ENCODE measurements at regions not wholly inside any gene's neighbourhood (a gene's known extent, or its start where the extent isn't known, plus 50 kb on each side); places are given as distances from the start of the nearest gene placed in this dataset.

DNA sequence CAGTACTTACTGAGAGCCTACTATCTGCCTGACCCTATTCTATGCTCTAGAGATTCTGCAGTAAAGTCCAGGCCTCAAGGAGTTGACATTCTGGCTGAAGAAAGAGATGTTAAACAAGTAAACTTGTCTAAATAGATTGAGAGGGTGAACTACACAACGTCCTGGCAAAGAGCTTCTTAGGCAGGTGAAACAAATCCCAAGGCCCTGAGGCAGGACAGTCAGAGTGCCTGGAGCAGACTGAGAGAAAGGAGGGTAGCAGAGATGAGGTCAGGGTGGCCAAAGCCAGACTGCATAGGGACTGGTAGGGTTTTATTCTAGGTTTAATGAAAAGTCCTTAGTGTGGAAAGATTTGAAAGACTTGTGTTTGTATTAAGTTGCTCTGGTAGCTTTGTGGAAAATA lies 84.5 kb upstream of the ATP11B start:
- DNase-seq, result no peak

DNA sequence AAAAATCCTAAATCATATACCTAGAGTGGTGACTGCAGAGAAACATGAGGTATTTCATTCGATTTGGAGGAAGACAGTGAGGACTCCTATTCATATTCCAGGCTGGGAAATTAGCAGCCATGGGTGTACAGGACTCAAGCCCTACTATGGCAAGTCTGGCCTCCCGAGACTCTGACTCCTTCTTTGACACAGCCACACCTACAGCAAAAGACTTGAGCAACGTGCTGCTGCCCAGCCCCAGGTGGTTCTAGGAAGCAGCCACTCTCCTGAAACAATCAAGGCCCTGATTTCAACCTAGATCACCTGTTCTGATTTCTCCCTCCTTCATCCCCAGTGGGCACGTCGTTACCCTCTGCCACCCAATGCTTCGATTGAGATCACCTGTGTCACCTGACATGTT lies 84.0 kb upstream of the ATP11B start:
- no peak for DNase-seq

DNA sequence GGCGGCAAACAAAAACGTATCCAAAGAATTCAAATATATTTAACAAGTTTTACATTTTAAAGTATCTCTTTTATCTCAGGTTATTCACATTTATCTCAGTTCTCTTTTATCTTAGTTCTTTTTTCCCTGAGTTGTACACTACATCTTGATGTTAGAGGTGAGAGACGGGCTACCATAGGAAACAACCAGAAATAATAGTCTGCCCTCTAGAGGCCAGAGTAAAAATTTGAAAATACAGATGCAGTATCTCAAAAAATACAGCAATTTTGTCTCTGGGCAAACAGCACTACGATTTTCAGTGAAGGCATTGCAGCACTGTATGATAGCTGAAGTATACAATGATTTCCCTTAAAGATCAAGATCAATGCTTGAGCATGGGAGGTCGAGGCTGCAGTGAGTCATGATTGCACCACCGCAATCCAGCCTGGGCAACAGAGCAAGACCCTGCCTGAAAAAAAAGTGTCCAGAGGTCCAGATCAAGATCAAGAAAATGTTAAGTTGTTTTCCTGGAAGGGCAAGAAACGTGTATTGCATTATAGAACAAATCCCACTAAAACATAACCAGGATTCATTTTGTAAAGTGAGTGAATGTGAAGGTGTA lies 82.6 kb upstream of the ATP11B start:
- DNase-seq, result no peak

DNA sequence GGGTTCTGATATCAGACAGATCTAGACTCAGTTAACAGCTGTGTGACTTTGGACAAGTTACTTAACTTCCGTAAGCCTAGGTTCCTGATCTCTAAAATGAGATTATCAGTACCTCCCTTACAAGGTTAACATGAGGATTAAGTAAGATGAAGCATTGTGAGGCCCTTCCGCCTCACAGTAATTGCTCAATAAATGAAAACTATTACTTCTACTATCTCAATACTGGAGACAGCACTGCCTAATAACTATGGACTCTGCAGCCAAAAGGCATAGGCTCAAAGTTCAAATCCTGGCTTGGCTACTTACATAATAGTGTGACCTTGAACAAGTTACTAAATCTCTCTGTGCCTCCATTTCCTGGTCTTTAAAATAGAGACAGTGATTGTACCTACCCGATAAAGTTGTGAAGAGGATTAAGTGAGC lies 82.0 kb upstream of the ATP11B start:
- no peak for DNase-seq

DNA sequence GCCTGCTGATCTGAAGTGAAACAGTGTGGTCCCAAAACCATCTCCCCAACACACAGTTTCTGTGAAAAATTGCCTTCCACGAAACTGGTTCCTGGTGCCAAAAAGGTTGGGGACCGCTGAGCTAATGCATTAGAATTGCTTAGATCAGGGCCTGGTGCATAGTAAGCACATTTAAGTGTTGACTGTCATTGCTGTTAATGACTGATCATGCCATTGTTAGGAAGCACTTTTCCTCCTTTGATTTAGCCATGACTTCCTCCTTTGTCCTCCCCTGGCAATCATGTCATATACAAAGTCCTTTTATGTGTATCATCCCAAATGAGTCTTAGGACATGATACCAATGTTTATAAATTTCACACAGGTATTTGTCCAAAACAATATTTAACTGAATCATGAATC lies 81.5 kb upstream of the ATP11B start:
- no peak for DNase-seq

DNA sequence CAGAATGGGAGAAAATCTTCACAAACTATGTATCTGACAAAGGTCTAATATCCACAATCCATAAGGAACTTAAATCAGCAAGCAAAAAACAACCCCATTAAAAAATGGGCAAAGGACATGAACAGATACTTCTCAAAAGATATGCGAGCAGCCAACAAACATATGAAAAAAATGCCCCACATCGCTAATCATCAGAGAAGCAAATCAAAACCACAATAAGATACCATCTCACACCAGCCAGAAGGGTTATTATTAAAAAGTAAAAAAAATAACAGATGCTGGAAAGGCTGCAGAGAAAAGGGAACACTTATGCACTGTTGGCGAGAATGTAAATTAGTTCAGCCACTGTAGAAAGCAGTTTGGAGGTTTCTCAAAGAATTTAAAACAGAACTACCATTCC lies 80.2 kb upstream of the ATP11B start:
- DNase-seq, result no peak

DNA sequence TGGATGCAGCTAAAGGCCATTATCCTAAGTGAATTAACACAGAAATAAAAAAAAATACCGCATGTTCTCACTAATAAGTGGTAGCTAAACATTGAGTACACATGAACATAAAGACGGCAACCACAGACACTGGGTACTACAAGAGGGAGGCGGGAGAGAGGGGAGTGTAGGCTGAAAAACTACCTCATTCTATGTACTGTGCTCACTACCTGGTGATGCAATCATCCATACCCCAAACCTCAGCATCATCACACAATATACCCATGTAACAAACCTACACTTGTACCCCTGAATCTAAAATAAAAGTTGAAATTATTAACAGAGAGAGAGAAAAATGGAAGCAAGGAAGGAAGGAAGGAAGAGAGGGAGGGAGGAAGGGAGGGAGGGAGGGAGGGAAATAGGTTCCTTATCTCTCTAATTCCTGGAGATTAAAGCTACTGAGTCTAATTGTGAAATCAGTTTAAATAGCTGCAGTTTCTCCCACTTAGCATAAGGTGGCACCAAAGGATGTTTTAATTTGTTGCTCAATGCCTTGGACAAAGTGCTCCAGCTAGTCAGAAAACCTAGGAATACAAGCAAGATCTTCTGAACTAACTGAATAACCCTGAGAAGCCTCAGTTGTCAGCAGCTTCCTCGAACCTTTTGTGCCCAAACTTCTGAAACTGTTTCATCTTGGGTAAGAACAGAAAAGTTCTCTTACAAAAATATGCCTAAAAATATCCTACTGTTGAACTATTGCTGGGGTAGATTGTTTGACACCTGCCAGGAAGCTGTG lies 79.4 kb upstream of the ATP11B start:
- DNase-seq, result peak in 1 of 2 experiments; percentile 1

DNA sequence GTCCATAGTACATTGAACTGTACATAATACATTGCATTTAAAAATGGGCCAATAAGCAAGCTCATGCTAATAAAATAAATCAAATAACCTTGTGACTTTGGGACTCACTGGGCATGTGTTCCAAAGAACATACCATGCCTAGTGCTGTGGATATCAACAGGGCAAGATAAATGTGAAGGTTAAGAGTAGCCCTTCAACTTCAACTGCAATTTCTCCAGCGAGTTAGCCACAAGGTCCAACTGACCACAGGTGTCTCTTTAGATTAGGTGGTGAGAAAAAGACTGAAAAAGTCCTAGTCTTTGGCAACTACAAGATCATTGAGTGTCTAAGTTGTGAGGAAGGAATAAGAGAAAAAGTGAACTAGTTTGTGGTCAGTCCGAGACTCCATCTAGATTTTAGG lies 78.3 kb upstream of the ATP11B start:
- DNase-seq, result no peak

DNA sequence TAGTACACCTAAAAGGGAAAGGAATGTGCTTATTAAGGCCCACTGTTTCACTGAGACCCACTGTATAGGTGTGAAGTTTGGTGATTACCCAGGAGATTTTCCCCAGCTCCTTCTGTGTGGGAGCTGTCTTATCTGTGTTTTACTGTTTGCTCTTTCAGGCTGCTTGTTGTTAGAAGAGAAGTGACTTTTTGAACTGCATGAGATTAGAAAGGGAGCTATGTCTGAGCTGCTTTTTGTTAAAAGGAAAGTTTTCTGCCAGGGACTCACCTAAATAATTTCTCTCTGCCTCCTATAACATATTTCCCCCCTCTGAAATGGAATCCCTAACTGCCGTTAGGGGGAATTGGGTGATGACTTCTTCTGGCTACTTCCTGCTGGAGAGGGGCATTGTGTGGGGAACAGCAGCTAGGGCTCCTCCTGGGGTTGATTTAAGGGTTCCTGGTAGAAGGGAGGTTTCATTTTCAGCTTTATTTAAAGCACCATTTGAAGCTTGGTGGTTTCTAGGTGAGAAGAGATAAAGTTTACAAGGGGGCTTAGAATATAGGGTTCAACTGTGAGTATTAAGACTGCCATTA lies 77.1 kb upstream of the ATP11B start:
- DNase-seq, result no peak

DNA sequence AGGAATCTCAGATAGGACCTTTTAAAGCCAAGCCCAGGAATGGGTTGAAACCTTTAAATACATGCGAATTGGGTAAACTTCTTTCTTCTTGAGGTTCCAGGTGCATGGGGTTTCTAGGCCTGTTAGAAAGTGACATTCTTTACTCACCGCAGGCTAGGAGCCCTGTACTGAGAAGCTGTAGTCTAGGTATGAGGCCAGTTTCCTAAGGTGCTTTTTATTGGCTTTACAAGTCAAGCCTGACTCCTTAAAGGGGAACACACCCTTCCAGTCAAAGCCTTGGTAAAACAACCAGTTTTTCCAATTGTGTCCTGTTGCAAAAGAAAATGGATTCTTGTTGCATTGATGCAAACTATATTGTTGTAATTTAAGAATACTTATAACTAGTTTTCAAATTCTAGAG lies 76.1 kb upstream of the ATP11B start:
- no peak for DNase-seq

DNA sequence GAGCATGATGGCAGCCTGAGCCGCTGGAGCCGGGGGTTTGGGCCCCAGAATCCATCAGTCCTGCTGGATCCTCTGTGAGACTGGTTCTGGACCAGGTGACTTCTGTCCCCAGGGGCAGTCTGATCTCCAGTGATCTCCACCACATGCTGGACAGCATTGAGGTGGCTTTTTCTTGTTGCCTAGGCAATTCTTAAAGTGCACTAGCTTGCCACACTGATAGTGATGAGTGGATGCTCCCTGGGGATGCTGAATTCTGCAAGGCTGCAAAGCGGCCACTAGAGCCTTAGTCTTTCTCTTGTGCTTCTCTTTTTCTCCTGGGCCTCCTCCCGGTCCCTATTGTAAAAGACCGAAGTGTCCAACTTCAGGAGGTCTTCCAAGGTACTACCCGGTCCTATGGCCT lies 70.4 kb upstream of the ATP11B start:
- no peak for DNase-seq

DNA sequence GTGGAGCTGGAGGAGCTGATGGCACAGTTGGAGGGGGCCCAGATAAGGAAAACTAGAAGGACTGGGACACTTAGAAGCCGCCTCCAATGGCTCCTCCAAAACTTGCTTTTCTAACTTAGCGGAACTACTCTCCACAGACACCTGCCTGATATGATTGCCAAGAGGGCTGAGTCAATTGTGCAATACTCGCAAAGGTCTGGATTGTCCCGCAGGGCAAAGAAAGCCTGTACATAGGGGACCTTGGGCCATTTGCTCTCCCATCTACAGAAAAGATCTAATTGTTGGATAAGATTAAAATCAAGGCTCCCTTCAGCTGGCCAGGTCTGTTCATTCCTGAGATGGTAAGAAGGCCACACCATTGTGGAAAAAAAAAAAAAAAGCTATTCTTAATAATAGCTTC lies 69.7 kb upstream of the ATP11B start:
- no peak for DNase-seq

DNA sequence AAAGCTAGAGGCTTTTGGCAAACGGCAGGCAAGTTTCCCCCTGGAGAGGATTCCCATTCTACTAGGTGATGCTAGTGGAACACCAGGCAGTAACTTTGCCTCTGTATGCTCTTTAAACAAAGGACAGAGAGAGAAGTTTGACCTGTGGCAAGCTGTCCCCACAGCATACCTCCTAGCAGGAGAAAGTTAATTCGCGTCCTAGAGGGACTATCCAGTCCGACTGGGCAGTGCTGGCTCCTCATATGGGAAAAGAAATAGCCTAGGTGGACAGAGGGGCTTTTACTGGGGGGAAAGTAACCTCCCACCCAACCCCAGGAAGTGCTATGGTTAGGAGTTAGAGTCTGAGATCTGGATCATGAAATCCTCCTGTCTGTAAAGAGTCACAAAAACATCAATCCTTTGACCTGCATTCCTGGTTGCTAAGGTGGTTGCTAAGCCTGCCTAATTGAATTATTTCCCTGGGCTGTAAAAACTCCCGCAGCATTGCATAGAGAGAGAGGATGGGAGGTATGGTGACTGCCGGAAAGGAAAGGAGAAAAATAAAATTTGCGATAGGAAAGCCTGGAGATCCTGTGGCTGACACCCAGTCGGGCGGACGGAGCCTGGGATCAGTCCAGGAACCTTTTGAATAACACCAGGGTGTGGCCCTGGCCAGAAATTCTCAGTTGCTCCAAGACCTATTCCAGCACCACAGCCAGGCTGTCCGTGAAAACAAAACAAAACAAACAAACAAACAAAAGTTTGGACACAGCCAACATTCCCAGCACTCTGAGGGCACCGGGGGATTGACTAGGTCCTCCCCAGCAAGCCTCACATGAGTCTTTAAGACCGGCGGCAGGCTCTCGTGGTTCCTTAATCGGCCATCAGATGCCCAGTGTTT lies 67.7 kb upstream of the ATP11B start:
- DNase-seq, result no peak

DNA sequence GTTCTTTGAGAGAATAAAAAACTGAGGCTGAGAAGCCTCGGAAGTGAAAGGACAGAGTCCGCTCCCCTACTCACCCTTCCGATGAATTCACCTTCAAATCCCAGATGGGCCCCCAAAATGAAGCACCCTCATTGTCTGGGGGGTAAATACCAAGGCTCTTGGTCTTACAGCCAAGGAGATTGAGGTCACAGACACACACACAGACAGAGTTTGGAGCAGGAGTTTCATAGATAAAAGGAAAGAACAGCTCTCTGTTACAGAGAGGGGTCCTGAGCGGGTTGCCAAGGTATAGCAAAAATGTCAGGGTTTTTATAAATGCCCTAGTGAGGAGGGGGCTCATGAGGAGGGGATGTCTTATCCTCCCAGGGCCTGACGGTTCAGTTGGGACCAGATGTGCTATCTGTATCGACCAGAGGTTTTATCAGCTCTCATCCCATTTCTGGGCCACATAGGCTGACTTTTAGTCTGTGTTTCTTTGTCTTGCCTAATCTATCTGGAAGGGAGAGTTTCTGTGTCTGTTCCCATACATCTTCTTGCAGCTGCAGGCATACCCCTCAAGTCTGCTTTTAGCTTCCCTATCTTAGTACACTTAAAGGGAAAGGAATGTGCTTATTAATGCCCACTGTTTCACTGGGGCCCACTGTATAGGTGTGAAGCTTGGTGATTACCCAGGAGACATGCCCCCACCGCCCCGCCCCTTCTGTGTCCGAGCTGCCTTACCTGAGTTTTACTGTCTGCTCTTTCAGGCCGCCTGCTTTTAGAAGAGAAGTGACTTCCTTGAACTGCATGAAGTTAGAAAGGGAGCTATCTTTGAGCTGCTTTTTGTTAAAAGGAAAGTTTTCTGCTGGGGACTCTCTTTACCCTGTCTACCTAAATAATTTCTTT lies 66.8 kb upstream of the ATP11B start:
- no peak for DNase-seq

DNA sequence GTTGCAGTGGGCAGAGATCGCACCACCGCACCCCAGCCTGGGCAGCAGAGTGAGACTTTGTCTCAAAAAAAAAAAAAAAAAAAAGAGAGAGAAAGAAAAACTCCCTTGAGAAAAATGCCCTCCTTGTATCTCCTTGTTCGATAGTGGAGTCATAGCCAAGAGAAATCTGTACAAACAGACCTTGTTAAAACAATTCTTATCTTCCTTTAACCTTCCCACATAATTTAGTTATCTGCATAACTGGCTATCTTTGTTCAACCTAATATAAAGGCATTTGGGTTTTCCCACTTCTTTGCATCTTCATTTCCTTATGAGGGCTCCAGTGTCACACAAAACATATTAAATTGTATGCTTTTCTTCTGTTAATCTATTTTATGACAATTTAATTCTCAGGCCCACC lies 65.1 kb upstream of the ATP11B start:
- no peak for DNase-seq

DNA sequence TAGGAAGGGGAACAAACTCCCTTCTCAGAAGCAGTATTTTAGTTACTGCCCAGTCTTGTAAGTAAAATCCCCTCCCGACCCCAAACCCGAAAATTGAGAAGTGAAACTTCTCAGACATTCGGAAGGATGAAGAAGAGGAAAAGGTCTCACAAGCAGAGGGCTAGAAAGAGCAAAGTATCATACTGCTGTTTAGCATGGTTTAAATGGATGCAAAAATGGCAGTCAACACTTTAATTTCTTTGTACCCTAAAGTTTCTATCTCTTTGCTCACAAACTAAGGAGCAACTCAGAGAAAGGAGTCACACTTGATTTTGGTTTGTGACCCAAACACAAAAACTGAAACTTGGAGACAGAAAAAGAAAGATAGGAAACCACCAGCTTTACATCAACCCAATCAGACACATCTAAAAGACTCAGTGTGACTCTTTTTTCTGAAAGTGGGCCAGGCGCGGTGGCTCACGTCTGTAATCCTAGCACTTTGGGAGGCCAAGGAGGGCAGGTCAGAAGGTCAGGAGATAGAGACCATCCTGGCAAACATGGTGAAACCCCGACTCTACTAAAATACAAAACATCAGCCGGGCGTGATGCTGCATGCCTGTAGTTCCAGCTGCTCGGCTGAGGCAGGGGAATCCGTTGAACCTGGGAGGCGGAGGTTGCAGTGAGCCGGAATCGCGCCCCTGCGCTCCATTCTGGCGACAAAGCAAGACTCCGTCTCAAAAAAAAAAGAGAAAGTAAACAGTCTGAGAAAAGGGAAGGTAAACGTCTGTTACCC lies 63.2 kb upstream of the ATP11B start:
- no peak for DNase-seq

DNA sequence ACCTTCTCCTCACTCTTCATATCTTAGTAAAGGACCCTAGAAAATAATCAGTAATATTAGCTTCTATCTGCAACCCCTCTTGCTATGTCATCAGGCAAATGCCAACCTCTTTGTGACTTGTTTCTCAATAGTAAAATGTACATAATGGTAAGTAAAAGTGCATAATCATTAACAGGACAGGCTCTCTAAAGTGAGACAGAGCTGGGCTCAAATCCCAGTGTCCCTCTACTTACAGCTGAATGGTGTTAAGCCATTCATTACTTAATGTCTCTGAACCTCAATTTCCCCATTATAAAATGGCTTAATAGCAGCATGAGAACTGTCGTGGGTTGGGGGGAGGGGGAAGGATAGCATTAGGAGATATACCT lies 62.6 kb upstream of the ATP11B start:
- no peak for DNase-seq

DNA sequence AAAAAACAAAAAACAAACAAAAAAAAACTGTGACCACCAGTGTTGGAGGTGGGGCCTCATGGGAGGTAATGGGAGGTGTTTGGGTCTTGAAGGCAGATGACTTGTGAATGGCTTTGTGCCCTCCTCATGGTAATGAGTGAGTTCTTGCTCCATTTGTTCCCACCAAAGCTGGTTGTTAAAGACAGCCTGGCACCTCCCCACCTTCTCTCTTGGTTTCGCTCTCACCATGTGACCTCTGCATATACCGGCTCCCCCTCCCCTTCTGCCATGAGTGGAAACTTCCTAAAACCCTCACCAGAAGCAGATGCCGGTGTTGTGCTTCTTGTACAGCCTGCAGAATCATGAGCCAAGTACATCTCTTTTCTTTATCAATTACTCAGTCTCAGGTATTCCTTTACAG lies 61.5 kb upstream of the ATP11B start:
- no peak for DNase-seq

DNA sequence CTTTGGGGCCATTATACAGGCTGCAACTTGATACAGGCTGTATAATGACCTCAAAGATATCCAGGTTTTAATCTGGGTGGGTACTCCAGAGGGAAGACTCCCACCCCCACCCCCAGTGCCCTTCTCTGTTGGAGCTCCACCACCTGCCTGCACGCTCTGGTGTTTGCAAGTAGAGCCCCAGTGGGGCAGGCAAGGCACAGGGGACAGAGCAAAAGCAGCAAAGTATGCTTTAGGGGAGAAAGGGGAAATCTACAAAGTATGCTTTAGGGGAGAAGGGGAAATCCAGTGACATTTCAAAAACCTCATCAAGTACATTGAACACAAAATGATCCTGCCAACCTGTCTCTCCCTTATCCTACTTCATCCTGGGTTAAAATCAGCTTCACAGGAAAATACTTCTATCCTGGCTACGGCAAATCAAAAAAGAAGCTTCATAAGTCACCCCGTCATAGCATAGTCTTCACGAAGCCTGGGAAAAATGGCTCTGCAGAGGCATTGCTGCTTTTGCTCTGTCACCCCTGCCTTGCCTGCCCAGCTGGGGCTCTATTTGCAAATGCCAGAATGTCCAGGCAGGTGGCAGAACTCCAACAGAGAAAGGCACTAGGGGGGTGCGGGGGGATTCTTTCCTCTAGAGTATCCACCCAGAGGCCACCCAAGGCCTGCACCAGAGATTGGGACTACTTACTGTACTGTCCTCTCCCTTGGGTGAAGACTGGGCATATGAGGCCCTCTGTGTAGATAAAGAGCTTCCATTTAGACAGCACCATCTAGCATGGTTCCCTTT lies 60.9 kb upstream of the ATP11B start:
- DNase-seq, result no peak

DNA sequence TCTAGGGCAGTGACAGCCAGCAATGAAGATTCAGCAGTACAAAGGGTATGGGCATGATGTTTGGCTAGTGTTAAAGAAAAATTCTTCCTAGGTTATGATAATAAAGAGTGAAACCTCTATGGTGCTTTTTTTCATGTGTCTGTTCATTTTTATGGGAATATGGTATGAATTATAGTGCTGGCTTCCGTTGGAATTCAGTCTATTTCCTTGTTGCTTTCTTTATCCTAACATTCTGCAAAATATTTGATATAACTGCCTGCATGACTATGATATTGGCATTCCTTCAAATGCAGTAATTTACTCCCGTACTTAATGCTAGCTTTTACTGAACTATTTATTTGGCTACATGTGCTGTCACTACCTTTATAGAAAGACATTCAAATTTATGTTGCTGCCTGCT lies 57.6 kb upstream of the ATP11B start:
- DNase-seq, result no peak

DNA sequence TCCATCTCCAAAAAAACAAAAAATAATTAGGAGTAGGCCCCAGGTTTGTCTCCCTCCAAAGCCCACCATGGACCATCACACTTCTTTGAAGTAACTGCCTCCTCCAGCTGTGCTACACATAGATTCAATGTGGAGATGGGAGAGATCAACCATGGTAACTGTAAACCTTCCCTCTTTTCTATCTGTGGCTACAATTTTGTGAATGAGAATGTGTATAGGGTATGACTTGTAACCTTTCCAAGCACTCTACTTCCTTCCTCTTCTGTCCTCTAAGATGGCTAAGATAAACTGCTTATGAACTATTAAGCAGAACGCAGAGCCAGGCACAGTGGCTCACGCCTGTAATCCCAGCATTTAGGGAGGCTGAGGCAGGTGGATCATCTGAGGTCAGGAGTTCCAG lies 55.5 kb upstream of the ATP11B start:
- DNase-seq, result no peak
